OCI-LY1 (cell line): ENCODE measurements at regions not wholly inside any gene's neighbourhood (a gene's known extent, or its start where the extent isn't known, plus 50 kb on each side); places are given as distances from the start of the nearest gene placed in this dataset.

Experiments used
- H2AFZ ChIP-seq: fragments of 200-600 bp; sonication (generic), shearing (Covaris generic); 2 replicates; pipeline ENCODE4 v1.6.0; 2014; ENCODE audit warnings: antibody characterized with exemption, mild to moderate bottlenecking, low read length
- H3F3A ChIP-seq: fragments of 200-600 bp; sonication (generic), shearing (Covaris generic); 2 replicates; pipeline ENCODE4 v1.6.0; 2014; ENCODE audit warnings: mild to moderate bottlenecking, antibody characterized with exemption, low read length, moderate library complexity; ENCODE audit not compliant: insufficient read depth
- H3K27ac ChIP-seq: fragments of 200-600 bp; sonication (generic); 2 replicates; pipeline ENCODE4 v1.5.1; 2014; ENCODE audit warnings: low read length, mixed run types, mild to moderate bottlenecking, low read depth; ENCODE audit not compliant: poor library complexity, severe bottlenecking
- H3K27me3 ChIP-seq: fragments of 200-600 bp; sonication (generic); 2 replicates; pipeline ENCODE4 v1.6.0; 2014; ENCODE audit warnings: antibody characterized with exemption, mild to moderate bottlenecking, low read length, moderate library complexity; ENCODE audit not compliant: insufficient read depth
- H3K36me3 ChIP-seq: fragments of 200-600 bp; sonication (generic); 2 replicates; pipeline ENCODE4 v1.6.1; 2014; ENCODE audit warnings: mild to moderate bottlenecking, antibody characterized with exemption, low read length, moderate library complexity, mixed read lengths; ENCODE audit not compliant: insufficient read depth
- H3K4me1 ChIP-seq: fragments of 200-600 bp; sonication (generic); 2 replicates; pipeline ENCODE4 v1.5.1; 2014; ENCODE audit warnings: mild to moderate bottlenecking, low read length, moderate library complexity; ENCODE audit not compliant: insufficient read depth, severe bottlenecking
- H3K4me2 ChIP-seq: fragments of 200-600 bp; sonication (generic), shearing (Covaris generic); 2 replicates; pipeline ENCODE4 v1.6.1; 2014; ENCODE audit warnings: low read length
- H3K4me3 ChIP-seq: fragments of 200-600 bp; sonication (generic); 2 replicates; pipeline ENCODE4 v1.5.1; 2014; ENCODE audit warnings: low read length, low read depth, mild to moderate bottlenecking, mixed read lengths; ENCODE audit not compliant: poor library complexity, severe bottlenecking
- H3K79me2 ChIP-seq: fragments of 200-600 bp; shearing (Covaris generic); 2 replicates; pipeline ENCODE4 v1.6.1; 2016; ENCODE audit warnings: mixed run types, low read length, mixed read lengths; ENCODE audit not compliant: insufficient read depth
- H3K9ac ChIP-seq: fragments of 200-600 bp; sonication (generic), shearing (Covaris generic); 2 replicates; pipeline ENCODE4 v1.6.1; 2014; ENCODE audit warnings: mild to moderate bottlenecking, low read length, mixed read lengths
- H3K9me2 ChIP-seq: fragments of 200-600 bp; sonication (generic), shearing (Covaris generic); 2 replicates; pipeline ENCODE4 v1.6.1; 2014; ENCODE audit warnings: low read depth, mild to moderate bottlenecking, low read length, mixed read lengths
- H3K9me3 ChIP-seq: fragments of 200-600 bp; shearing (Covaris generic); 2 replicates; pipeline ENCODE4 v1.6.1; 2014; ENCODE audit warnings: low read length, mixed read lengths
- H4K20me1 ChIP-seq: fragments of 200-600 bp; sonication (generic), shearing (Covaris generic); 2 replicates; pipeline ENCODE4 v1.6.0; 2016; ENCODE audit warnings: mild to moderate bottlenecking, low read length; ENCODE audit not compliant: insufficient read depth
- CTCF ChIP-seq: fragments of 200-600 bp; sonication (generic), shearing (Covaris generic); IDR thresholded peaks from 2 replicates; pipeline ENCODE4 v1.5.1; 2017; ENCODE audit warnings: mild to moderate bottlenecking, antibody characterized with exemption, low read length, moderate library complexity, mixed read lengths
- EZH2 ChIP-seq: fragments of 200-600 bp; sonication (generic), shearing (Covaris generic); IDR thresholded peaks from 2 replicates; pipeline ENCODE4 v1.8.0; 2017; ENCODE audit warnings: borderline replicate concordance, mixed run types, mild to moderate bottlenecking, antibody characterized with exemption, low read length, moderate library complexity, mixed read lengths

GRCh38 chr2:21267232-21267835 lies 143.6 kb downstream of the TDRD15 start:
- Histone ChIP-seq H3K9me2 (no peaks in the 10 kb centered on the region), H3K9ac (no peak overlapping the region), H3K4me2 (no peak overlapping the region), H2AFZ (no peak overlapping the region), H3K27ac (no peak overlapping the region), H3K27me3 (no peaks in the 10 kb centered on the region), H4K20me1 (no peaks in the 10 kb centered on the region), H3K9me3 (no peaks in the 10 kb centered on the region), H3K79me2 (no peaks in the 10 kb centered on the region), H3K36me3 (no peaks in the 10 kb centered on the region), H3F3A (no peaks in the 10 kb centered on the region), H3K4me1 (no peaks in the 10 kb centered on the region), H3K4me3 (no peak overlapping the region)
- TF ChIP-seq EZH2 (no peak), CTCF (no peak)

GRCh38 chr2:21268197-21268877 lies 144.6 kb downstream of the TDRD15 start:
- Histone ChIP-seq H3K9ac (no peak overlapping the region), H3K9me2 (no peaks in the 10 kb centered on the region), H3K27me3 (no peaks in the 10 kb centered on the region), H3K4me3 (no peak overlapping the region), H3K4me1 (no peaks in the 10 kb centered on the region), H4K20me1 (no peaks in the 10 kb centered on the region), H3K4me2 (no peak overlapping the region), H3F3A (no peaks in the 10 kb centered on the region), H3K27ac (no peak overlapping the region), H2AFZ (no peak overlapping the region), H3K36me3 (no peaks in the 10 kb centered on the region), H3K9me3 (no peaks in the 10 kb centered on the region), H3K79me2 (no peaks in the 10 kb centered on the region)
- TF ChIP-seq EZH2 = no peak
- TF ChIP-seq CTCF = no peak

- H3F3A ChIP-seq = no peaks in the 10 kb centered on the region
- H3K27me3 ChIP-seq = no peaks in the 10 kb centered on the region
- H3K36me3 ChIP-seq = no peaks in the 10 kb centered on the region
- H4K20me1 ChIP-seq = no peaks in the 10 kb centered on the region
- TF ChIP-seq CTCF (no peak), EZH2 (no peak)
- no peaks in the 10 kb centered on the region for H3K79me2 ChIP-seq
- no peaks in the 10 kb centered on the region for H3K9me3 ChIP-seq
- H3K9ac ChIP-seq = no peak overlapping the region
- H3K9me2 ChIP-seq = no peaks in the 10 kb centered on the region
- no peak overlapping the region for H3K27ac ChIP-seq
- no peaks in the 10 kb centered on the region for H3K4me1 ChIP-seq
- H3K4me3 ChIP-seq = no peak overlapping the region
- H2AFZ ChIP-seq = no peak overlapping the region
- no peak overlapping the region for H3K4me2 ChIP-seq
These were observed 145.1 kb downstream of the TDRD15 start for GRCh38 chr2:21268878-21269224.
